COLO668 (cell line): ENCODE measurements at regions not wholly inside any gene's neighbourhood (a gene's known extent, or its start where the extent isn't known, plus 50 kb on each side); places are given as distances from the start of the nearest gene placed in this dataset.

Source experiments
- DNase-seq: peaks from one replicate; lab custom pipeline; 2025; ENCODE audit not compliant: unreplicated experiment; lab: John Stamatoyannopoulos, UW

- no peak for DNase-seq
These were observed 65.5 kb downstream of the ANKRD60 start for GRCh38 chr20:58162986-58163385.

- no peak for DNase-seq
These were observed 67.3 kb downstream of the ANKRD60 start for GRCh38 chr20:58161192-58161591.

- DNase-seq, result no peak
These were observed 67.9 kb downstream of the ANKRD60 start for GRCh38 chr20:58160451-58161061.

- DNase-seq, result no peak
These were observed 73.1 kb downstream of the ANKRD60 start for GRCh38 chr20:58155148-58155925.

- DNase-seq, result no peak
These were observed 74.3 kb downstream of the ANKRD60 start for GRCh38 chr20:58154113-58154512.

- no peak for DNase-seq
These were observed 75.3 kb downstream of the ANKRD60 start for GRCh38 chr20:58153121-58153520.

- peak; percentile 58 for DNase-seq
These were observed 77.7 kb downstream of the ANKRD60 start for GRCh38 chr20:58150772-58151171.

GRCh38 chr20:58149437-58150091 is 78.9 kb downstream of the ANKRD60 start:
- no peak for DNase-seq

GRCh38 chr20:58148891-58149290 is 79.6 kb downstream of the ANKRD60 start:
- no peak for DNase-seq

GRCh38 chr20:58147628-58148370 is 80.7 kb downstream of the ANKRD60 start:
- no peak for DNase-seq

GRCh38 chr20:58146746-58147140 is 81.7 kb downstream of the ANKRD60 start:
- DNase-seq, result no peak

GRCh38 chr20:58146081-58146745 is 82.2 kb downstream of the ANKRD60 start:
- no peak for DNase-seq

- DNase-seq, result no peak
These were observed 82.9 kb downstream of the ANKRD60 start for GRCh38 chr20:58145506-58146080.

GRCh38 chr20:58144096-58144495 is 84.4 kb downstream of the ANKRD60 start:
- no peak for DNase-seq

- DNase-seq, result no peak
These were observed 84.9 kb downstream of the ANKRD60 start for GRCh38 chr20:58143531-58143930.

- no peak for DNase-seq
These were observed 85.6 kb downstream of the ANKRD60 start for GRCh38 chr20:58142843-58143185.

- DNase-seq, result no peak
These were observed 86.2 kb downstream of the ANKRD60 start for GRCh38 chr20:58141971-58142842.

GRCh38 chr20:58141496-58141895 is 87.0 kb downstream of the ANKRD60 start:
- no peak for DNase-seq

GRCh38 chr20:58140787-58141425 is 87.5 kb downstream of the ANKRD60 start:
- DNase-seq, result no peak
